ENCODE measurements at regions not wholly inside any gene's neighbourhood (a gene's known extent, or its start where the extent isn't known, plus 50 kb on each side); places are given as distances from the start of the nearest gene placed in this dataset.

DNA sequence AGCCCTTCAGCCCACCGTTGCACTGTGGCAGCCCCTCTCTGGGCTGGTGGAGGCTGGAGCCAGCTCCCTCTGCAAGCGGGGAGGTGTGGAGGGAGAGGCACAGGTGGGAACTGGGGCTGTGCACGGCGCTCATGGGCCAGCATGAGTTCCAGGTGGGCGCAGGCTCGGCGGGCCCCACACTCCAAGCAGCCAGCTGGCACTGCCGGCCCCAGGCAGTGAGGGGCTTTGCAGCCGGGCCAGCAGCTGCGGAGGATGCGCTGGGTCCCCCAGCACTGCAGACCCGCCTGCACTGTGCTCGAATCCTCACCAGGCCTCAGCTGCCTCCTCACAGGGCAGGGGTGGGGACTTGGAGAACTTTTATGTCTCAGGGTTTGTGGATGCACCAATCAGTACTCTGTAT is 1354.8 kb upstream of the IGFBP7 start:
- no peak for DNase-seq
- Histone ChIP-seq H3K4me1 (ENCODE audit: low read depth) (no peaks in the 10 kb centered on the region), H3K9me3 (peaks cover 13% of the 10 kb centered on the region), H3K4me3 (no peak overlapping the region), H3K36me3 (ENCODE audit: low read depth) (no peaks in the 10 kb centered on the region)
- intact Hi-C loops (cut with DNase I, micrococcal nuclease): no loop called here
- TF ChIP-seq, protein P1, sequence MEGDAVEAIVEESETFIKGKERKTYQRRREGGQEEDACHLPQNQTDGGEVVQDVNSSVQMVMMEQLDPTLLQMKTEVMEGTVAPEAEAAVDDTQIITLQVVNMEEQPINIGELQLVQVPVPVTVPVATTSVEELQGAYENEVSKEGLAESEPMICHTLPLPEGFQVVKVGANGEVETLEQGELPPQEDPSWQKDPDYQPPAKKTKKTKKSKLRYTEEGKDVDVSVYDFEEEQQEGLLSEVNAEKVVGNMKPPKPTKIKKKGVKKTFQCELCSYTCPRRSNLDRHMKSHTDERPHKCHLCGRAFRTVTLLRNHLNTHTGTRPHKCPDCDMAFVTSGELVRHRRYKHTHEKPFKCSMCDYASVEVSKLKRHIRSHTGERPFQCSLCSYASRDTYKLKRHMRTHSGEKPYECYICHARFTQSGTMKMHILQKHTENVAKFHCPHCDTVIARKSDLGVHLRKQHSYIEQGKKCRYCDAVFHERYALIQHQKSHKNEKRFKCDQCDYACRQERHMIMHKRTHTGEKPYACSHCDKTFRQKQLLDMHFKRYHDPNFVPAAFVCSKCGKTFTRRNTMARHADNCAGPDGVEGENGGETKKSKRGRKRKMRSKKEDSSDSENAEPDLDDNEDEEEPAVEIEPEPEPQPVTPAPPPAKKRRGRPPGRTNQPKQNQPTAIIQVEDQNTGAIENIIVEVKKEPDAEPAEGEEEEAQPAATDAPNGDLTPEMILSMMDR (IDR thresholded peaks at IDR 0.05): no peak
- ATAC-seq: no peak

DNA sequence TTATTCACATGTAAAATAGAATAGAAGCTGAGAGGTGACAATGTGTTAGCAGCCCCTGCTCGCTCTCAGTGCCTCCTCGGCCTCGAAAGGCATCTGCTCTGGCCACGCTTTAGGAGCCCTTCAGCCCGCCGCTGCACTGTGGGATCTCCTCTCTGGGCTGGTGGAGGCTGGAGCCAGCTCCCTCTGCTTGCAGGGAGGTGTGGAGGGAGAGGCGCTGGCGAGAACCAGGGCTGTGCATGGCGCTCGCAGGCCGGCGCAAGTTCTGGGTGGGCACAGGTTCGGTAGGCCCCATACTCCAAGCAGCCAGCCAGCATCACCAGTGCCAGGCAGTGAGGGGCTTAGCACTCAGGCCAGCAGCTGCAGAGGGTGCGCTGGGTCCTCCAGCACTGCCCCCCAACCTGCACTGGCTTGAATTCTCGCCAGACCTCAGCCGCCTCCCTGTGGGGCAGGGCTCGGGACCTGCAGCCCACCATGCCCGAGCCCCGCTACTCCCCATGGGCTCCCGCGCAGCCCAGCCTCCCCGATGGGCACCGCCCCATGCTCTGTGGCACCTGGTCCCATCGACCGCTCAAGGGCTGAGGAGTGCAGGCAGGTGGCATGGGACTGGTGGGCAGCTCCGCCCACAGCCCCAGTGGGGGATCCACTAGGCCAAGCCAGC is 1346.7 kb upstream of the IGFBP7 start:
- TF ChIP-seq, protein P1 (IDR thresholded peaks at IDR 0.05): no peak
- no peak for ATAC-seq
- Histone ChIP-seq H3K4me1 (ENCODE audit: low read depth) (no peaks in the 10 kb centered on the region), H3K9me3 (peaks cover 6% of the 10 kb centered on the region), H3K4me3 (no peak overlapping the region), H3K36me3 (ENCODE audit: low read depth) (no peaks in the 10 kb centered on the region)
- DNase-seq: no peak
- intact Hi-C loops (cut with DNase I, micrococcal nuclease): no loop called here

DNA sequence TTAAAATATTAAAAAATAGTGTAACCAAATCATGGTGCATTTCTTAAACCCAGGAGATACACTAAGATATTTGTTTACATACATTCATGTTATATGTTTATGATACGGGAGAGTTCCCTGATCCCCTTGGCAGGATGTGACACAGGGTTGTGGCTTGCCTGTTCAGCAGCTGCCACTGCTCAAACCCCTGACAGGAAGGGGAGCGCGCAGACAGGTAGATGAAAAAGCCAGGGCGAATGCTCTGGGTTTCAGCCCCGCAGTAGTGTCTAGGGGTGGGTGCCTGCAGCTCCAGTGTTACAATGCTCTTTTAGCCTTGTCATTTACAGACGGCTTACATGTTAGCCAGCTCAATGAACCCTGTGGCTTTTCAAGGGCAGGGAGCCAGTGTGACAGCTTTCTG is 1343.8 kb upstream of the IGFBP7 start:
- ATAC-seq (no peak), DNase-seq (no peak)
- TF ChIP-seq, protein P1 (IDR thresholded peaks at IDR 0.05): no peak
- Histone ChIP-seq H3K4me3 (no peak overlapping the region), H3K36me3 (ENCODE audit: low read depth) (no peaks in the 10 kb centered on the region), H3K4me1 (ENCODE audit: low read depth) (no peaks in the 10 kb centered on the region), H3K9me3 (peaks cover 6% of the 10 kb centered on the region)
- intact Hi-C loops (cut with DNase I, micrococcal nuclease): no loop called here

DNA sequence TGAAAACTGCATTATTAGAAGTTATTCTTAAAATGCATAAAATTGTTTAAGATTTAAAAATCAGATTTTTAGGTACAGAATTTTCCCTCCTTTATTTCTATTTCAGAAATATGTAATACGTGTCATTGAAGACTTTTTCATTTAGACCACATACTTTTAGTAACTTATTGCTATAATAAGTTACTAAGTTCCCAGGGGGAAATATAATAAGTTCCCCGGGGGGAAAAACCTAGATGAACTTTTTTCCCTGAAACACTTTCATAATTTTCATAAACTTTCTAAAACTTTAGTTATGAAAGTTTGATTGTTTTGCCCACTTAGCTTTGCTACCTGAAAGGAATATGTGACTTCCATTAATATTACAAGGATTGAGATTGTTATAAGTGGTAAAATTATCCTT is 1341.5 kb upstream of the IGFBP7 start:
- ATAC-seq: no peak
- TF ChIP-seq, protein P1 (IDR thresholded peaks at IDR 0.05): no peak

DNA sequence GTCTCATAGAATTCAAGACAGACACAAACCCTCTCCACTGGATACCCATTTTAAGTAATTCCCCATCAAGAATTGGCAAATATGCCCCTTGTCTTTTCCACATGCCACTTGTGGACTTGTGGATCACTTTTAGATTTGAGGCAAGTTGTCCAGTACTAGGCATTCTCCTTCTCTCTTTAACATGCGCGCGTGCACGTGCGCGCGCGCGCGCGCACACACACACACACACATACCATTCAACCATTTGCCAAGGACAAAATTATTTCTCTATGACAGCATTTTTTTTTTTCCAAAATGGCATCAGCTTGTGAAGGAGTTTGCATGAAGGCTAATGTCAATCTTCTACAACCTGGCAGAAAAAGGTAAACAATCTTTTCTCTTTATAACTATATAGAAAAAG is 1325.7 kb upstream of the IGFBP7 start:
- DNase-seq (no peak), ATAC-seq (no peak)
- peaks cover 22% of the 10 kb centered on the region for H3K9me3 ChIP-seq
- no peaks in the 10 kb centered on the region for H3K4me1 ChIP-seq (ENCODE audit: low read depth)
- TF ChIP-seq, protein P1 (IDR thresholded peaks at IDR 0.05): no peak
- H3K4me3 ChIP-seq: no peak overlapping the region
- H3K36me3 ChIP-seq (ENCODE audit: low read depth): no peaks in the 10 kb centered on the region
- intact Hi-C loops (cut with DNase I, micrococcal nuclease): no loop called here

More for the DNA sequence above, 1341.5 kb upstream of the IGFBP7 start:
- DNase-seq: no peak
- Histone ChIP-seq H3K4me1 (ENCODE audit: low read depth) (no peaks in the 10 kb centered on the region), H3K36me3 (ENCODE audit: low read depth) (no peaks in the 10 kb centered on the region), H3K4me3 (no peak overlapping the region), H3K9me3 (no peaks in the 10 kb centered on the region)
- intact Hi-C loops (cut with DNase I, micrococcal nuclease): no loop called here

DNA sequence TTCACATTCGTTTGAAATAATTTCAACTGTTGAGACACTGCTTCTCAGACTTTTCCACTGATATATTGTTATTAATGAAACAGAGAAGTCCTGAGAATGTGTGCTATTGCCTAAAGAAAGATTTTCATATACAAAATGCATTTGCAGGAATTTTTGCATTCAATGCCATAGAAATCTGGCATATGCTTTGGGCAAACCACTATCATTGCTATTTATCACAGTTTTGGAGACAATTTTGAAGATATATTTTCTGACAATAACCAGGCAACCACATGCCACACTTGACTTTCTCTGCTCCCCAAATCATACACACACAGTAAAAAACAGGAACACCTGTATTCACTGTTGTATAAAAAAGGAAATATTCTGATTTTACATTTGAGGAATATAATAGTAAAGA is 1303.7 kb upstream of the IGFBP7 start:
- intact Hi-C loops (cut with DNase I, micrococcal nuclease): no loop called here
- TF ChIP-seq, protein P1 (IDR thresholded peaks at IDR 0.05): no peak
- no peaks in the 10 kb centered on the region for H3K9me3 ChIP-seq
- no peak overlapping the region for H3K4me3 ChIP-seq
- DNase-seq (no peak), ATAC-seq (no peak)
- no peaks in the 10 kb centered on the region for H3K36me3 ChIP-seq (ENCODE audit: low read depth)
- H3K4me1 ChIP-seq (ENCODE audit: low read depth): no peaks in the 10 kb centered on the region

Measured in mucosa of descending colon (tissue), 3 donors.